UCSD-AML1 (cell line): ENCODE measurements at regions not wholly inside any gene's neighbourhood (a gene's known extent, or its start where the extent isn't known, plus 50 kb on each side); places are given as distances from the start of the nearest gene placed in this dataset.

Source experiments
- DNase-seq: peaks from one replicate; lab custom pipeline; 2025; ENCODE audit not compliant: unreplicated experiment; lab: John Stamatoyannopoulos, UW

- no peak for DNase-seq
Measured at GRCh38 chr5:34501840-34502239, 154.3 kb upstream of the RAI14 start.

GRCh38 chr5:34502581-34502980, 153.5 kb upstream of the RAI14 start:
- DNase-seq: no peak

- no peak for DNase-seq
Measured at GRCh38 chr5:34503379-34504253, 152.5 kb upstream of the RAI14 start.

GRCh38 chr5:34504967-34505366, 151.2 kb upstream of the RAI14 start:
- DNase-seq: no peak

GRCh38 chr5:34505731-34506130, 150.4 kb upstream of the RAI14 start:
- DNase-seq: no peak

GRCh38 chr5:34507933-34508332, 148.2 kb upstream of the RAI14 start:
- DNase-seq: no peak

GRCh38 chr5:34509392-34509791, 146.7 kb upstream of the RAI14 start:
- no peak for DNase-seq

- no peak for DNase-seq
Measured at GRCh38 chr5:34510002-34510401, 146.1 kb upstream of the RAI14 start.

- no peak for DNase-seq
Measured at GRCh38 chr5:34511063-34511462, 145.1 kb upstream of the RAI14 start.

GRCh38 chr5:34511481-34511880, 144.6 kb upstream of the RAI14 start:
- no peak for DNase-seq

GRCh38 chr5:34511915-34512314, 144.2 kb upstream of the RAI14 start:
- DNase-seq: no peak

GRCh38 chr5:34516166-34516565, 140.0 kb upstream of the RAI14 start:
- no peak for DNase-seq

- DNase-seq: no peak
Measured at GRCh38 chr5:34516686-34517085, 139.4 kb upstream of the RAI14 start.

GRCh38 chr5:34517249-34517648, 138.9 kb upstream of the RAI14 start:
- DNase-seq: no peak

- no peak for DNase-seq
Measured at GRCh38 chr5:34519489-34520220, 136.5 kb upstream of the RAI14 start.

GRCh38 chr5:34521628-34522290, 134.4 kb upstream of the RAI14 start:
- DNase-seq: no peak

GRCh38 chr5:34522599-34523386, 133.3 kb upstream of the RAI14 start:
- DNase-seq: peak; percentile 37

- no peak for DNase-seq
Measured at GRCh38 chr5:34523387-34523726, 132.8 kb upstream of the RAI14 start.

GRCh38 chr5:34524123-34524522, 132.0 kb upstream of the RAI14 start:
- no peak for DNase-seq

- DNase-seq: no peak
Measured at GRCh38 chr5:34525761-34526160, 130.4 kb upstream of the RAI14 start.

- no peak for DNase-seq
Measured at GRCh38 chr5:34526682-34527305, 129.3 kb upstream of the RAI14 start.
